Esophagus muscularis mucosa (tissue), 4 donors: ENCODE measurements at regions not wholly inside any gene's neighbourhood (a gene's known extent, or its start where the extent isn't known, plus 50 kb on each side); places are given as distances from the start of the nearest gene placed in this dataset.
A peak's percentile ranks its signal among the peaks of the same experiment; 100 is the strongest.

ENCODE experiments used
- DNase-seq: peaks from one replicate; pipeline ENCODE4 v3.0.0-alpha.2; 2017; ENCODE audit errors: extremely low spot score
- H3K27ac ChIP-seq, 4 donors: fragments of 200-600 bp; sonication (generic); replicated peaks in 1 of 4; 1 replicate in 3 of 4; 2 replicates in 1 of 4; pipeline ENCODE4 v1.5.1; 2016 to 2019; ENCODE audit warnings: mild to moderate bottlenecking in 1 of 4
- H3K27me3 ChIP-seq, 4 donors: fragments of 200-600 bp; sonication (generic); one replicate each; pipeline versions ENCODE4 v1.5.1 to v1.6.0; 2016 to 2019
- H3K36me3 ChIP-seq, 4 donors: fragments of 200-600 bp; sonication (generic); one replicate each; pipeline ENCODE4 v1.5.1; 2016 to 2019
- H3K4me1 ChIP-seq, 4 donors: fragments of 200-600 bp; sonication (generic); one replicate each; pipeline ENCODE4 v1.5.1; 2016 to 2019
- H3K4me3 ChIP-seq, 4 donors: fragments of 200-600 bp; sonication (generic); 1 replicate in 2 of 4; 2 replicates in 2 of 4; pipeline ENCODE4 v1.5.1; 2016 to 2019; ENCODE audit warnings: mild to moderate bottlenecking in 4 of 4, moderate library complexity in 1 of 4
- H3K9me3 ChIP-seq, 4 donors: fragments of 200-600 bp; sonication (generic); 1 replicate in 3 of 4; 2 replicates in 1 of 4; pipeline ENCODE4 v1.5.1; 2016 to 2019
- EP300 ChIP-seq: sonication (generic); formaldehyde crosslinking; IDR thresholded peaks from one replicate; pipeline ENCODE4 v1.6.1; 2017; ENCODE audit warnings: antibody characterized with exemption
- POLR2A ChIP-seq: fragments of 450-650 bp; IDR thresholded peaks from one replicate; pipeline ENCODE4 v1.6.1; 2017; ENCODE audit warnings: antibody characterized with exemption, moderate library complexity, mild to moderate bottlenecking, low read depth
- POLR2AphosphoS5 ChIP-seq, 2 donors: sonication (generic); formaldehyde crosslinking; IDR thresholded peaks; one replicate each; pipeline ENCODE4 v1.6.1; 2017; ENCODE audit warnings: antibody characterized with exemption in 2 of 2
- WGBS: methylation state at CpG from one replicate; pipeline ENCODE4 v1.1.5; 2018; 5-methylcytosine and 5-hydroxymethylcytosine counted together
- intact Hi-C: fragments of 100-400 bp; cut with DNase I; formaldehyde crosslinking; loops from one replicate; pipeline ENCODE4 v1.15.1; 2023
- TF ChIP-seq, protein P1 (sequence below), 3 experiments: fragments of 200-600 bp in 2 of 3; fragments of 450-650 bp in 1 of 3; sonication (generic) in 2 of 3; IDR thresholded peaks; one replicate each; pipeline ENCODE4 v1.5.1; 2017 to 2019; ENCODE audit warnings: antibody characterized with exemption in 3 of 3, mild to moderate bottlenecking in 2 of 3, moderate library complexity in 1 of 3

DNA sequence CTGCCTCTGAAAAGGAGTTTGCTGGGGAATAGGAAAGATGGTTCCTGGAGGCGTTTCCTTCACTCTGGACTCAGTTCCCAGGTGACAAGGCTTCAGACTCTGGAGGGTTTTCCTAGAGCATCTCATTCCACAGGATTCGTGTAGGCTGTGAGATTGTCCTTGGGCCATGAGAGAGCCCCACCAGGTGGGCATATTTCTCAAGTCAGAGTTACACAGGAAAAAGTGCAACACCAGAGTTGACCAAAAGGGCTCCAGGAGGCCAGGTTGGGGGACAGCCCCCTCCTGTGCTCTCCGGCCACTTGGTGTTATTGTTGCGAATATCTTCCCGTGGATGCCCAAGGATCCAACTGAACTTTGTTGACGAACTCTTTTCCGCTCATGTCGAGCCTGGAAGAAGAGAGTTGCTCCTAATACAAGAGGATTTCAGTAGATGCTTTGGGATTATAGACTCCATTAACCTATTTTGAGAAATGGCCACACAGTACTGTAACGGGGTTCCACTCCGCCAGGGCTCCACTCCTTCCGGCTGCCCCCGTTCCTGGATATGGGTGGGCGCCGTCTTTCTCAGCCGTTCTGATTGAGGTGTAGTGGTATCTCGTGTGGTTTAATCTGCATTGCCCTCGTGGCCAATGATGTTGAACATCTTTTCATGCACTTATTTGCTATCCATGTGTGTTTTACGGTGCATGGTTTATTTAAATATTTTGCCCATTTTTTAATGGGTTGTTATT, 580.3 kb downstream of the BRD1 start:
- 84% methylated on average over 18 of the region's 18 CpGs for WGBS
- intact Hi-C loops = no loop called here

DNA sequence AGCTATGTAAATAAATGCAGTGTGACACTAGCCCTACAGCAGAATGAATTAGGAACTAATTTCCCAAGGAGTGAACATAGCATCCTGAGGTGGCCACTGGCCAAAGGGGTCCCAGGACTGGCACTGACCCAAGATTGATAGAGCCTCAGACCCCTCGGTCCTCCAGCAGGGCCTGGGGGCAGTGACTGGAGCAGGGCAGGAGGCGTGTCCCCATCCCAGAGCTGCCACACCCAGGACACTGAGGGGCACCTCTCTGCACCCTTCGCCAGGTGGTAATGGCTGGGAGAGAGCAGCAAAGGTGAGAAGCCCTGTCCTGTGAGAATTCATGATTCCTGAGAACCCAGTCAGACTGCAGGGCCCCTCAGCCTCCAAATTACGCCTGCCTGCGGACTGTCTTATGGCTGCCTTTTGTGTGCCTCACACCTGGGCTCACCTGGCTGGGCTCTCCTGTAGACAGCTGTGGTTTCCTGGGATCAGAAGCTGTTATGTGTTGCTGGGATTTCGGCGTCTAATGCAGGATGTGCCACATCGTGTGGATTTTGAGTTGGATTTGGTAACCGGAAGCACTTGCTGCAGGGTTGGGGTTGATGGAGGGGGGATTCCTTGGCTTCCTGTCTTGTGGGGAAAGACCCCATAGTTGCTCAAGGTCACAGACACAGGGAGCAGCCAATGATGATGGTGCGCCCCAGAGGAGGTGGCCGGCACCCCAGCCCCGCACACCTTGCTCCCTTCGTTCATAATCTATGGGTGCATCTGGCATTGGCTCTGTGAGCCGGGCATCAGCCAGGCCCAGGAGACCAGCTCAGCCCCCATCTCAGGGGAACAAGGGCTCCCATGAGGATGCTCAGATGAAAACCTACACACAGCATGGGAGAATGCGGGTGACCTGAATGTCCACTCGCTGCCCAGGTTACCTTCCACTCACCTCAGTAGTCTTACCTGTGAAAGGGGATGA, 582.9 kb downstream of the BRD1 start:
- no peak for TF ChIP-seq EP300
- no peak for TF ChIP-seq POLR2A
- TF ChIP-seq, protein P1, sequence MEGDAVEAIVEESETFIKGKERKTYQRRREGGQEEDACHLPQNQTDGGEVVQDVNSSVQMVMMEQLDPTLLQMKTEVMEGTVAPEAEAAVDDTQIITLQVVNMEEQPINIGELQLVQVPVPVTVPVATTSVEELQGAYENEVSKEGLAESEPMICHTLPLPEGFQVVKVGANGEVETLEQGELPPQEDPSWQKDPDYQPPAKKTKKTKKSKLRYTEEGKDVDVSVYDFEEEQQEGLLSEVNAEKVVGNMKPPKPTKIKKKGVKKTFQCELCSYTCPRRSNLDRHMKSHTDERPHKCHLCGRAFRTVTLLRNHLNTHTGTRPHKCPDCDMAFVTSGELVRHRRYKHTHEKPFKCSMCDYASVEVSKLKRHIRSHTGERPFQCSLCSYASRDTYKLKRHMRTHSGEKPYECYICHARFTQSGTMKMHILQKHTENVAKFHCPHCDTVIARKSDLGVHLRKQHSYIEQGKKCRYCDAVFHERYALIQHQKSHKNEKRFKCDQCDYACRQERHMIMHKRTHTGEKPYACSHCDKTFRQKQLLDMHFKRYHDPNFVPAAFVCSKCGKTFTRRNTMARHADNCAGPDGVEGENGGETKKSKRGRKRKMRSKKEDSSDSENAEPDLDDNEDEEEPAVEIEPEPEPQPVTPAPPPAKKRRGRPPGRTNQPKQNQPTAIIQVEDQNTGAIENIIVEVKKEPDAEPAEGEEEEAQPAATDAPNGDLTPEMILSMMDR (IDR thresholded peaks at IDR 0.05) = no peak
- no peak for TF ChIP-seq POLR2AphosphoS5 (IDR thresholded peaks at IDR 0.05)
- Histone ChIP-seq H3K27me3 (peaks cover 0 to 26% (median 0%) of the 10 kb centered on the region in 4 donors), H3K4me3 (no peak overlapping the region), H3K36me3 (no peaks in the 10 kb centered on the region), H3K4me1 (no peaks in the 10 kb centered on the region), H3K9me3 (no peaks in the 10 kb centered on the region), H3K27ac (no peak overlapping the region)
- intact Hi-C loops = no loop called here
- DNase-seq = peak; percentile 55
- 89% methylated on average over 12 of the region's 16 CpGs for WGBS

More for the DNA sequence above, 580.3 kb downstream of the BRD1 start:
- Histone ChIP-seq H3K4me3 (no peak overlapping the region), H3K36me3 (no peaks in the 10 kb centered on the region), H3K27me3 (peaks cover 0 to 23% (median 0%) of the 10 kb centered on the region in 4 donors), H3K9me3 (no peaks in the 10 kb centered on the region), H3K4me1 (no peaks in the 10 kb centered on the region), H3K27ac (no peak overlapping the region)
- DNase-seq = no peak
- no peak for TF ChIP-seq EP300
- TF ChIP-seq, protein P1 (IDR thresholded peaks at IDR 0.05) = no peak
- TF ChIP-seq POLR2AphosphoS5 (IDR thresholded peaks at IDR 0.05) = no peak
- TF ChIP-seq POLR2A = no peak

DNA sequence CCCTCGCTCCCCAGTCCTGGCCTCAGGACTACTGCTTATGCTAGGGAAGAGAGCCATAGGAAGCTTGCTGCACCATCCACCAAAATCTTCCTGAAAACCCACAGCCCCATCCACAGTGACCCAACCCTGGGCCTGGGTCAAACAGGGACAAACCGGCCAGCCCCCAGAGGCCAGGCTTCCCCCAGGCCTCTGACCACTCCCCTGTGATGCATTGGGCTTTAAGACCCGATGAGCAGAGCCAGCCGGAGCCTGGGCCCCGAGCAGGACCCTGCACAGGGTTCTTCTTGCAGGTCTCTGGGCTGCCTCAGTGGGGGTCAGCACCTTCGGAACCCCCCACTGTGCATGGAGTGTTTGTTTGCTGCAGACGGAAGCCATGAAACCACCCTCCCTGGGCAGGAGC, 583.7 kb downstream of the BRD1 start:
- Histone ChIP-seq H3K4me1 (no peaks in the 10 kb centered on the region), H3K27ac (no peak overlapping the region), H3K9me3 (no peaks in the 10 kb centered on the region), H3K36me3 (no peaks in the 10 kb centered on the region), H3K27me3 (peaks cover 0 to 29% (median 0%) of the 10 kb centered on the region in 4 donors), H3K4me3 (no peak overlapping the region)
- 93% methylated on average over 2 of the region's 7 CpGs for WGBS
- peak; percentile 92 for DNase-seq
- intact Hi-C loops = no loop called here
- TF ChIP-seq POLR2A = no peak
- TF ChIP-seq POLR2AphosphoS5 (IDR thresholded peaks at IDR 0.05) = no peak
- TF ChIP-seq, protein P1 (IDR thresholded peaks at IDR 0.05) = no peak
- no peak for TF ChIP-seq EP300

DNA sequence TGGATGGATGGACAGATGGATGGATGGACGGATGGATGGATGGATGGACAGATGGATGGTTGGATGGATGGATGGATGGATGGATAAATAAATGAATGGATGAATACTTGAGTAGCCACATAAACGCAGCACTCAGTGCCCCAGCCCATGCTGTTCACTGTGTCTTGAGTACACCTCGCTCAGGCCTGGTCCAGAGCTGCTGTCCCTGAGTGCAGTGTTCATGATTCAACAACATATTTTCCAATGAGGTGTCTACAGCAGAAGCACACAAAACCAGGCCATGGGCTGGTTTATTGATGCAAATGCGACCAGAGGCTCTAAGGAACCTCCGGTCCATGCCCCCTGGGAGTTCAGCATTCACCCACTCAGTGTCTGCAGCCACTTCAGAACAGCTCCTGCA, 584.3 kb downstream of the BRD1 start:
- intact Hi-C loops = no loop called here
- WGBS = 94% methylated on average over 5 of the region's 5 CpGs
- peaks cover 0 to 35% (median 0%) of the 10 kb centered on the region in 4 donors for H3K27me3 ChIP-seq
- H3K4me1 ChIP-seq = no peaks in the 10 kb centered on the region
- no peaks in the 10 kb centered on the region for H3K9me3 ChIP-seq
- H3K27ac ChIP-seq = no peak overlapping the region
- DNase-seq = no peak
- H3K4me3 ChIP-seq = no peak overlapping the region
- TF ChIP-seq POLR2A (no peak), POLR2AphosphoS5 (IDR thresholded peaks at IDR 0.05) (no peak), EP300 (no peak)
- TF ChIP-seq, protein P1 (IDR thresholded peaks at IDR 0.05) = no peak
- no peaks in the 10 kb centered on the region for H3K36me3 ChIP-seq
